ENCODE measurements at regions not wholly inside any gene's neighbourhood (a gene's known extent, or its start where the extent isn't known, plus 50 kb on each side); places are given as distances from the start of the nearest gene placed in this dataset.

DNA sequence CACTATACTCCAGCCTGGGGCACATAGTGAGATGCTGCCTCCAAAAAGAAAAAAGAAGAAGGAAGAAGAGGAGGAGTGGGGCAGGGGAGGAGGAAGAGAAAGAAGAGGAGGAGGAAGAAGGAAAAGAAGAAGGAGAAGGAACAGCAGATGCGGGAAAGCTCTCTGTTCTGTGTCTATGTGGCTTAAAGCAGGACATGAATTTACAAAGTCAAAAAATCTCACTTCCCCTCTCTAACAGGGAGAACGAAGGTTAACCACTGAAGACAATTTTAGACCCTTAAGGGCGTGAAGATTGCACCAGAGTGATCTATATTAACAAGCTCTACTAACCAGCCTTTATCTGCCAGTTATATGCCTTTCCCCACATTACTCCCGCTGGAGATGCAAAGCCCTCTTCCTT, 258.9 kb downstream of the METTL4 start:
- DNase-seq (ENCODE audit: insufficient read length, low spot score) (no peak), FAIRE-seq (peak; percentile 14)

DNA sequence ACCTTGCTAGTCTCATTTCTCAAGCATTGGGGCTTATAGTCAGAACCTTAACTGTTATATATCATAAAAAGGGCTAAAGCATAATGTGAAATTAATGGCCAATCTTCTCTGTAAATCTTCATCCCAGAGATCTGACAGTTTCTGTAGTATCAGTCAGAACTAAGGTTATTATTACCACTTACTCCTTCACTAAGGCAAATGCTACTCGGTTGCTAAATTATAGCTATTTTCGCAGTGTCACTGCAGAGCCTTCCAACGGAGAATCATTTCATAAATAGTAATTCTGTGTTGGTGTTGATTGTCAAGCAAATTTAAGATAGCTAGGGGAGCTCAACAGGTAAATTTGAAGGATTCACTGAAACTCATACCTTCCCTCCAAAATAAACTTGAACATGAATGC, 258.0 kb downstream of the METTL4 start:
- DNase-seq (ENCODE audit: insufficient read length, low spot score) (no peak), FAIRE-seq (no peak)

- no peak for DNase-seq (ENCODE audit: insufficient read length, low spot score)
- no peak for FAIRE-seq
Measured at GRCh38 chr18:2316082-2316750, 255.1 kb downstream of the METTL4 start.

DNA sequence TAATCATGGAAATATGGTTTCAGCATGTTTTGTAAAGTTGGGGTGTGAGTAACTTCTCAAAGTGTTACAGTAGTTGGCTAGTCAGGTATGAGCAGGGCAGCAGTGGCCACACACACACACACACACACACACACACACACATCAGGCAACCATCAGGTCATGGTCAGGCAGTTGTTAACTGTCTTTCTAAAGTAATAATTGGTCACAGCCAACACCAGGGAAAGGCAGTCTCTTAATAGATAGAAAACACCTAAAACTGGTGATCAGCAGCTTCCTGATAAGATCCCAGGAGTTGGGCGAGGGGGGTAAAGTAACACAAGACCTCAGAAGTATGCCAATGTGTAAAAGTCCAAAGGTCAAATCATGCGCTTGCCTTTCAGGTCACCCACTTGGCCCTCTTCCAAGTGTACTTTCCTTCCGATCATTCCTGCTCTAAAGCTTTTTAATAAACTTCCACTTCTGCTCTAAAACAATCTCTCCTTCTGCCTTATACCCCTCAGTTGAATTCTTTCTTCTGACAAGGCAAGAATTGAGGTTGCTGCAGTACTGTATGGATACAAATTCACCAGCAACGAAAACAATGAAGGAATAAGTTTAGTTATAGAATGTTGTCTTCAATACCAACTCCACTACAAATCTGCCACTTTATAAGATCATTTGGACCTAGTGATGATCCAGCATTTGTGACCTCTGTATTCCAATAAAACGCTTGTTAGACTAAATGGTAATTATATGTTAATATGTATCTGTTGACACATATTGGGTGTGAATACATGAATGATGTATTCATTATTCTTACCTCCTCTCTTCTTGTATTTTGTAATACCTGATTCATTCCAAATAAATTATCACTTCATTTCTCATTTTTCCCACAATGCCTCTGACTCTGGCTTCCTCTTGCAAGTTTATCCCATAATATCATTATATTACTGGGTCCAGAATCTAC, 254.3 kb downstream of the METTL4 start:
- DNase-seq (ENCODE audit: insufficient read length, low spot score) (no peak), FAIRE-seq (no peak)

DNA sequence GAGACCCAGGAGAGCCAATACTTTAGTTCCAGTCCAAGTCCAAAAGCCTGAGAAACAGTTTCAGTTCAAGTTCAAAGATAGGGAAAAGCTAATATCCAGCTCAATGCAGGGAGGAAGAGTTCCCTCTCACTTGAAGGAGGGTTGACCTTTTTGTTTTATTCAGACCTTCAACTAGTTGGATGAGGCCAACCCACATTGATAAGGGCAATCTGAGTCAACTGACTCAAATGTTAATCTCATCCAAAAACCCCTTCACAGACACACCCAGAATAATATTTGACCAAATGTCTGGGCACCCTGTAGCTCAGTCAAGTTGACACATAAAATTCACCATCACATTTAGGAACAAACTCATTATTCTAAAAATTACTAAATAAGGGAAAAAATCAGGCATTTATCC, 246.8 kb downstream of the METTL4 start:
- no peak for DNase-seq (ENCODE audit: insufficient read length, low spot score)
- no peak for FAIRE-seq

GRCh38 chr18:2325308-2325849, 245.9 kb downstream of the METTL4 start:
- peak; percentile 18 for FAIRE-seq
- no peak for DNase-seq (ENCODE audit: insufficient read length, low spot score)

GRCh38 chr18:2325933-2326332, 245.4 kb downstream of the METTL4 start:
- FAIRE-seq (no peak), DNase-seq (ENCODE audit: insufficient read length, low spot score) (no peak)

GRCh38 chr18:2326999-2327398, 244.3 kb downstream of the METTL4 start:
- FAIRE-seq, result no peak
- DNase-seq (ENCODE audit: insufficient read length, low spot score), result no peak

GRCh38 chr18:2330764-2331163, 240.5 kb downstream of the METTL4 start:
- FAIRE-seq (no peak), DNase-seq (ENCODE audit: insufficient read length, low spot score) (no peak)

- no peak for FAIRE-seq
- DNase-seq (ENCODE audit: insufficient read length, low spot score), result no peak
Measured at GRCh38 chr18:2331491-2331890, 239.8 kb downstream of the METTL4 start.

DNA sequence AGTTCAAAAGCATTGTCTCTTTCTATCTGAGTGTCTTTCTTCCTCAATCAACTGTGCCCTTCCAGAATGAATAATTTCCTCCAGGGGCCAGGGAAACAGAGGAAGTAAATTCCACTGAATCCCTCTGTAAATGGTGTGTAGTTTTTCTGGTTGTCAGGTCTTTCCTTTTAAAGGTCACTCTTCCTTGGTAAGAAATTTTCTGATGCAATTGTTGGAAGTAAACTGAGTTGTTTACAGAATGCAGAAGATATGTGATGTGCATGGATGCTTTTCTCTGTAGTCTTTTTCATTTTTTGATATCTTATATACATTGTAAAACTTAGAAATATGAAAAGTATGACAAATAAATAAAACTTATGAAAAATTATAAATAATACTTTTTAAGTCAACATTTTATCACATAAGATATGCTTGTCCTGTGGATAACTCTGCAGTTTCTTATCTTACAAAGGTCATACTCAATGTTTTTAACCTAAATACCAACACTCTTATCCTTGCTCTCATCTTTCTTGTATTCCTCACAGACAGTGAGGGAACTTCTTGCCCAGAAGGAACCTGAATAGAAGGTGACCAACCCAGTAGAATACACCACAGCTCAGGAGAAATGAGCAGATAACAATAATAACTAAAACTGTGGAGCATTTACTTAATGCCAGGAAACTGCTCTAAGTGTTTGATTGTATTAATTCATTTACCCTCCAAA, 234.5 kb downstream of the METTL4 start:
- no peak for DNase-seq (ENCODE audit: insufficient read length, low spot score)
- FAIRE-seq, result no peak

DNA sequence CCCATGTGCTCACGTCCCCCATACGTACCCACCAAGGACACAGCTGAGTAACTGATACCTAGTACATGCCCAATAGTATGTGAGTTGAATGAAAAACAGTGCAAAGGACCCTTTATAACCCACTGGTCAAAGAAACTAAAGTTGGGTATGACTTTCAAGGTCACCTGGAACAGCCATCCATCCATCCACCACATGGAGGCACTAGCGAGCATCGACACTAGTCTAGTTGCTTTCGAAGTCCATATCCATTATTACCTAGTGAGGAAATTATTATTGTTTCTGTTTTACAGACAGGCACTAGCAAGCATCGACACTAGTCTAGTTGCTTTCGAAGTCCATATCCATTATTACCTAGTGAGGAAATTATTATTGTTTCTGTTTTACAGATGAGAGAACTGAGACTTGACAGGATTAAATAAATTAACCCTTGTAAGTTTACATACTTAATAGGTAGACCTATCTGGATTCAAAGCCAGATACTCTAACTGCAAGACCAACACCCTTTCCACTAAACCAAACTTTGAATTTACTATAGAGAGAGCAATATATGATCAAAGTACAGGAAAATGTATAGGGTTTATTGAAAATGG, 233.7 kb downstream of the METTL4 start:
- DNase-seq (ENCODE audit: insufficient read length, low spot score), result peak; percentile 26
- peak; percentile 100 for FAIRE-seq

DNA sequence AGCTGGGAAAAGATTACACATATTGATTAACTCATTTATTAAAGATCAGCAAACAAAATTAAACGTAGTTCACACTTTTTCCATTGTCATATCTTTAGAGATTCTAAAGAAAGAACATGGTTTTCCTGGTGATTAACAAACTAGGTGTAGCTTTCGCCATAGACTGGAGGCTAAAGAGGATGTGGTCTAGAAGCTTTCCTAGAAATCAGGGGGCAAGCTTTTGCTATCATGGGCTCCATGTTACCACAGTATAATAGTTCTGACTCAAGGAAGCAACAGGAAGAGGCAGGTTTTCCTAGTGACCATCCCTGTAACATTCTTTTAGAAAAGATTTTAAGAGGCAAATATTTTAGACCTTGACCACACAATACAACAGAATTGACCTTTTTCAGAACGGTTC, 232.7 kb downstream of the METTL4 start:
- FAIRE-seq, result no peak
- no peak for DNase-seq (ENCODE audit: insufficient read length, low spot score)

DNA sequence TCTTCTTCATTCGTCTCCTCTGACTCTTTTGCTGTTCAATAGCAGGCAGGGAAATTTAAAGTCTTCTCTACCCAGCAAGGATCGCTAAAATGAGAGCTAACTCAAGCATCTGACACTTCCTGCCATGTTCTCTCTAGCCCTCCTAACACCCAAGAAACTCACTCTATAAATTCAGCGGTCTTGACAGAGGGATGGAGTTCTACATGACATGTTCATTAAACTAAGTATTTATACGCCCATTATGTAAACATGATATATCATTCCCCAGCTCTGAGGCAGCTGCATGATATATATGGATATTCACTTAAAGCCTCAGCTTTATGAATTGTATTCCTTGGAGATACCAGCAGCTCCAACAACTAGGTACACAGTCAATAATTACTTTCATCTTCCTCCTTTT, 231.0 kb downstream of the METTL4 start:
- FAIRE-seq, result no peak
- DNase-seq (ENCODE audit: insufficient read length, low spot score), result no peak

- FAIRE-seq (no peak), DNase-seq (ENCODE audit: insufficient read length, low spot score) (no peak)
Measured at GRCh38 chr18:2348003-2348402, 223.3 kb downstream of the METTL4 start.

- FAIRE-seq, result no peak
- no peak for DNase-seq (ENCODE audit: insufficient read length, low spot score)
Measured at GRCh38 chr18:2351126-2351850, 220.0 kb downstream of the METTL4 start.

DNA sequence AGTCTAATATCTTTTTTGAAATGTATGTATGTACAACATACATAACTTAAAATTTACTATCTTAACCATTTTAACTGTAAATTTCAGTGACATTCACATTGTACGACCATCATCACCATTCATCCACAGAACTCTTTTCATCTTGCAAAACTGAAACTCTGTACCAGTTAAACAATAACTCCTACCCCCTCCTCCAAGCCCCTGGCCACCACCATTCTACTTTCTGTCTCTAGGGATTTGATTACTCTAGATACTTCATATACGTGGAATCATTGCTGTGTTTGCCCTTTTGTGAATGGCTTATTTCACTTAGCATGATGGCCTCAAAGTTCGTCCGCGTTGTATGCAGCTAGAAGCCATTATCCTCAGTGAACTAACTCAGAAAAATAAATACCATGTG, 217.0 kb downstream of the METTL4 start:
- no peak for DNase-seq (ENCODE audit: insufficient read length, low spot score)
- FAIRE-seq, result no peak

- DNase-seq (ENCODE audit: insufficient read length, low spot score), result no peak
- FAIRE-seq, result no peak
Measured at GRCh38 chr18:2356906-2357305, 214.4 kb downstream of the METTL4 start.

DNA sequence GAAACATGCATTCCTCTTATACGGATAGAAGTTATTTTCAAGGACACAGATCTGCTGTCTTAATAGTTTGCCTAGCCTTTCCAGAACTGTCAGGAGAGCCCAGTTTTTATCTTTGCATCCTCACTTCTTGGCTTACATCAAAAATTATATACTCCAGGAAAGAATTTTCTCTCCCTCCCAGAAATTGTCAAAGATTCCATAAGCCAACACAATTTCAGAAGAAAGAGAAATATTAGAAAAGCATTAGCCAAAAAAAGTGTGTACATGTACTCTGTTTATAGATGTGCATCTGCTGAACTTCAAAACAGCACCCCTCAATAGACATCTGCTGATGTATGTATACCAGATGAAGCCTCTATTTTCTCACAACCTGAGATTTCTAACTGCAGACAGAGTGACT, 210.4 kb downstream of the METTL4 start:
- DNase-seq (ENCODE audit: insufficient read length, low spot score) (no peak), FAIRE-seq (no peak)

GRCh38 chr18:2368102-2368501, 203.2 kb downstream of the METTL4 start:
- FAIRE-seq, result no peak
- no peak for DNase-seq (ENCODE audit: insufficient read length, low spot score)
